Keratinocyte (primary cell): ENCODE measurements at regions not wholly inside any gene's neighbourhood (a gene's known extent, or its start where the extent isn't known, plus 50 kb on each side); places are given as distances from the start of the nearest gene placed in this dataset.

Source experiments
- DNase-seq: peaks from one replicate; pipeline ENCODE4 v3.0.0-alpha.2; 2011; ENCODE audit warnings: low read depth, missing footprints, low spot score
- FAIRE-seq: peaks from 2 replicates; lab custom pipeline; 2011; peaks lifted over from hg19 to GRCh38; lab: Jason Lieb, UNC
- H2AFZ ChIP-seq: 2 replicates; pipeline ENCODE4 v1.6.0; 2012; ENCODE audit warnings: low read length, control low read depth, inconsistent platforms; ENCODE audit not compliant: control insufficient read depth
- H3K27ac ChIP-seq: 2 replicates; pipeline ENCODE4 v1.5.1; 2011; ENCODE audit warnings: low read length; ENCODE audit not compliant: control insufficient read depth, insufficient read depth
- H3K27me3 ChIP-seq: 3 replicates; pipeline ENCODE4 v1.6.0; 2011; ENCODE audit warnings: low read length; ENCODE audit not compliant: control insufficient read depth, insufficient read depth; ENCODE audit errors: extremely low read depth
- H3K36me3 ChIP-seq, 2 experiments: 2 replicates in 1 of 2; 3 replicates in 1 of 2; pipeline ENCODE4 v1.5.1; 2011; ENCODE audit warnings: low read length in 2 of 2, mild to moderate bottlenecking in 1 of 2; ENCODE audit not compliant: control insufficient read depth in 2 of 2, insufficient read depth in 2 of 2; ENCODE audit errors: extremely low read depth in 1 of 2
- H3K4me1 ChIP-seq: 3 replicates; pipeline ENCODE4 v1.5.1; 2011; ENCODE audit warnings: low read length; ENCODE audit not compliant: control insufficient read depth, insufficient read depth; ENCODE audit errors: extremely low read depth
- H3K4me2 ChIP-seq: 3 replicates; pipeline ENCODE4 v1.6.0; 2011; ENCODE audit warnings: low read depth, low read length; ENCODE audit not compliant: control insufficient read depth, insufficient read depth; ENCODE audit errors: extremely low read depth
- H3K4me3 ChIP-seq, 3 experiments: fragments of 200-600 bp in 1 of 3; sonication (generic) in 1 of 3; 2 replicates in 2 of 3; 3 replicates in 1 of 3; pipeline ENCODE4 v1.5.1; 2011 to 2016; ENCODE audit warnings: low read length in 3 of 3, mild to moderate bottlenecking in 3 of 3, control low read depth in 2 of 3, inconsistent platforms in 1 of 3, low read depth in 1 of 3, mixed read lengths in 1 of 3, mixed run types in 1 of 3, moderate library complexity in 1 of 3; ENCODE audit not compliant: control insufficient read depth in 2 of 3, insufficient read depth in 2 of 3; ENCODE audit errors: extremely low read depth in 1 of 3
- H3K79me2 ChIP-seq: 2 replicates; pipeline ENCODE4 v1.6.0; 2012; ENCODE audit warnings: low read length; ENCODE audit not compliant: control insufficient read depth, insufficient read depth
- H3K9ac ChIP-seq: 3 replicates; pipeline ENCODE4 v1.6.0; 2011; ENCODE audit warnings: low read length; ENCODE audit not compliant: control insufficient read depth, insufficient read depth; ENCODE audit errors: extremely low read depth
- H3K9me1 ChIP-seq: 3 replicates; pipeline ENCODE4 v1.6.0; 2011; ENCODE audit warnings: low read length; ENCODE audit not compliant: control insufficient read depth, insufficient read depth; ENCODE audit errors: extremely low read depth
- H3K9me3 ChIP-seq: 2 replicates; pipeline ENCODE4 v1.5.1; 2012; ENCODE audit warnings: low read depth, low read length; ENCODE audit not compliant: control insufficient read depth
- H4K20me1 ChIP-seq: 3 replicates; pipeline ENCODE4 v1.6.0; 2011; ENCODE audit warnings: low read length; ENCODE audit not compliant: control insufficient read depth, insufficient read depth; ENCODE audit errors: extremely low read depth
- CTCF ChIP-seq, 3 experiments: IDR thresholded peaks in 1 of 3; conservative IDR thresholded peaks in 1 of 3; optimal IDR thresholded peaks in 1 of 3; 2 replicates in 2 of 3; 3 replicates in 1 of 3; pipeline versions ENCODE3 to v1.5.1; 2011; ENCODE audit warnings: low read length in 3 of 3, mild to moderate bottlenecking in 3 of 3, moderate library complexity in 2 of 3, control low read depth in 1 of 3, inconsistent platforms in 1 of 3; ENCODE audit not compliant: insufficient read depth in 2 of 3; ENCODE audit errors: extremely low read depth in 1 of 3
- EZH2 ChIP-seq: IDR thresholded peaks from one replicate; pipeline ENCODE4 v1.6.1; 2012; ENCODE audit warnings: inconsistent platforms, mild to moderate bottlenecking, low read length, moderate library complexity
- dilution Hi-C: fragments of 300-500 bp; cut with MboI; formaldehyde crosslinking; loops from one replicate; pipeline ENCODE4 v1.7.0; 2020; ENCODE audit warnings: low sequenced_read_pairs; ENCODE audit not compliant: extremely low pct_ligation_motif_present

DNA sequence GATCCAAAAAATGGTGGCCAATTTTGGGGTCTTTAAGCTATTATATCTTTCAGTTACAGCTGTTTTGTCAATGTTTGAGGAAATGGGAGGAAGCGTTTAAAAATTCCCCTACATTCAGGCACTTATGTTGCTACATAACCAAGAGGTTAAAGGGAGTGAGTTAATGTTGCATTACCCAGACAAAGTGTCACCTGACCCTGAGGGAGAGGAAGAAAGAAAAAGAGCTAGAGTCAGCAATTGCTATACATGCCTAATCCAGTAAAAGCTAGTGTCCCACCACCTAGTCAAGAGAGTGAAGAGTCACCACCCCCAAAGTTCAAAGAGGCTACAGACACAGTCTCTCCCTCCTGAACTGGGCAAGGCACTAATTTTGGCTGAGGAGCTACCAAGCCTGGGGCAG lies 69.5 kb upstream of the ZNF92 start:
- Histone ChIP-seq H3K9me1 (no peaks in the 10 kb centered on the region), H3K4me2 (no peak overlapping the region), H3K36me3 (no peaks in the 10 kb centered on the region), H3K9ac (no peak overlapping the region), H3K9me3 (no peaks in the 10 kb centered on the region), H3K27me3 (no peaks in the 10 kb centered on the region), H4K20me1 (no peaks in the 10 kb centered on the region), H3K27ac (no peak overlapping the region), H2AFZ (no peak overlapping the region), H3K79me2 (no peaks in the 10 kb centered on the region), H3K4me1 (no peaks in the 10 kb centered on the region), H3K4me3 (no peak overlapping the region)
- dilution Hi-C loops, result no loop called here
- FAIRE-seq (no peak), DNase-seq (no peak)
- TF ChIP-seq CTCF (optimal IDR thresholded peaks at IDR 0.05 in 1 of 3, IDR thresholded peaks at IDR 0.05 in 1 of 3, conservative IDR thresholded peaks at IDR 0.05 in 1 of 3; ENCODE audit: extremely low read depth in 1 of 3, insufficient read depth in 2 of 3, low read length in 3 of 3) (no peak), EZH2 (no peak)

DNA sequence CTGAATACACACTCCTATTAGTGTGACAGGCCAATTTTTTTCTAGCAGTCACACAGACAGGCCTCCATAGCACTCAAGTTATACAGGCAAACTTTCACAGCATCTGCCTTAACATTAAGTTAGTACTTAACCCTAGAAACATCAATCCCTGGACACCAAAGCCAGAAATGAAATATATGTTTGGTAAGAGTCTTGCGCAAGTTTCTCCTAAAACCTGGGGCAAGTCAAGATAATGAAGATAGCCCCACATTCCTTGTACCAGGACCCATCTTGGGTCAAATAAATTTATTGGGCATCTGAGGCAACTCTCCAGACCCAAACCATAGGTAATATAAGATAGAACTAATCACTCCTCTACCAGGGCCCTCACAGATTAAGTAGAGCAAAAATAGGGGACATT lies 70.8 kb upstream of the ZNF92 start:
- Histone ChIP-seq H2AFZ (no peak overlapping the region), H3K4me1 (no peaks in the 10 kb centered on the region), H3K79me2 (no peaks in the 10 kb centered on the region), H3K9me3 (no peaks in the 10 kb centered on the region), H3K9me1 (no peaks in the 10 kb centered on the region), H3K36me3 (no peaks in the 10 kb centered on the region), H3K27me3 (no peaks in the 10 kb centered on the region), H3K4me2 (no peak overlapping the region), H3K4me3 (no peak overlapping the region), H4K20me1 (no peaks in the 10 kb centered on the region), H3K9ac (no peak overlapping the region), H3K27ac (no peak overlapping the region)
- dilution Hi-C loops, result no loop called here
- DNase-seq (no peak), FAIRE-seq (no peak)
- TF ChIP-seq EZH2, result no peak
- no peak for TF ChIP-seq CTCF (optimal IDR thresholded peaks at IDR 0.05 in 1 of 3, IDR thresholded peaks at IDR 0.05 in 1 of 3, conservative IDR thresholded peaks at IDR 0.05 in 1 of 3; ENCODE audit: extremely low read depth in 1 of 3, insufficient read depth in 2 of 3, low read length in 3 of 3)
